KBM-7 (cell line): ENCODE measurements at regions not wholly inside any gene's neighbourhood (a gene's known extent, or its start where the extent isn't known, plus 50 kb on each side); places are given as distances from the start of the nearest gene placed in this dataset.
"Not testable (repeated sequence)": the region's sequence is repeated elsewhere in the genome, so short reads cannot be mapped to it uniquely, and the experiment has no call there.

Experiments
- DNase-seq: peaks from one replicate; pipeline ENCODE4 v3.0.0-alpha.2; 2015
- in situ Hi-C: fragments of 300-500 bp; cut with MboI; formaldehyde crosslinking; loops from 2 replicates; pipeline ENCODE4 v1.14.3; 2020; ENCODE audit warnings: low sequenced_read_pairs, low pct_unique_long_range_greater_than_20kb, mixed read lengths

- DNase-seq, in situ Hi-C loops: not testable (repeated sequence)
These were observed 115.9 kb upstream of the NBPF26 start for GRCh38 chr1:120607882-120608281.

GRCh38 chr1:120608314-120609014 is 115.3 kb upstream of the NBPF26 start:
- in situ Hi-C loops: not testable (repeated sequence)

GRCh38 chr1:120609015-120609573 is 114.7 kb upstream of the NBPF26 start:
- DNase-seq, in situ Hi-C loops: not testable (repeated sequence)

More at GRCh38 chr1:120608314-120609014, 115.3 kb upstream of the NBPF26 start:
- DNase-seq: not testable (repeated sequence)

GRCh38 chr1:120609834-120610233 is 113.9 kb upstream of the NBPF26 start:
- DNase-seq, in situ Hi-C loops: not testable (repeated sequence)

- DNase-seq, in situ Hi-C loops: not testable (repeated sequence)
These were observed 108.7 kb upstream of the NBPF26 start for GRCh38 chr1:120614931-120615639.

GRCh38 chr1:120617493-120617892 is 106.3 kb upstream of the NBPF26 start:
- DNase-seq, in situ Hi-C loops: not testable (repeated sequence)

- DNase-seq, in situ Hi-C loops: not testable (repeated sequence)
These were observed 103.7 kb upstream of the NBPF26 start for GRCh38 chr1:120619867-120620692.

- in situ Hi-C loops, DNase-seq: not testable (repeated sequence)
These were observed 103.1 kb upstream of the NBPF26 start for GRCh38 chr1:120620693-120620969.

GRCh38 chr1:120621278-120621677 is 102.5 kb upstream of the NBPF26 start:
- in situ Hi-C loops, DNase-seq: not testable (repeated sequence)

- in situ Hi-C loops: not testable (repeated sequence)
These were observed 100.2 kb upstream of the NBPF26 start for GRCh38 chr1:120623539-120623938.

GRCh38 chr1:120624565-120625064 is 99.1 kb upstream of the NBPF26 start:
- DNase-seq: peak; percentile 14
- in situ Hi-C loops: not testable (repeated sequence)

More at GRCh38 chr1:120623539-120623938, 100.2 kb upstream of the NBPF26 start:
- not testable (repeated sequence) for DNase-seq

- DNase-seq, in situ Hi-C loops: not testable (repeated sequence)
These were observed 93.8 kb upstream of the NBPF26 start for GRCh38 chr1:120629832-120630455.

- DNase-seq, in situ Hi-C loops: not testable (repeated sequence)
These were observed 88.6 kb upstream of the NBPF26 start for GRCh38 chr1:120634816-120635806.

- in situ Hi-C loops, DNase-seq: not testable (repeated sequence)
These were observed 83.3 kb upstream of the NBPF26 start for GRCh38 chr1:120640261-120641013.

GRCh38 chr1:120641014-120641302 is 82.8 kb upstream of the NBPF26 start:
- in situ Hi-C loops, DNase-seq: not testable (repeated sequence)

- DNase-seq, in situ Hi-C loops: not testable (repeated sequence)
These were observed 76.6 kb upstream of the NBPF26 start for GRCh38 chr1:120647182-120647581.
